GM12875 (cell line): ENCODE measurements at regions not wholly inside any gene's neighbourhood (a gene's known extent, or its start where the extent isn't known, plus 50 kb on each side); places are given as distances from the start of the nearest gene placed in this dataset.

Source experiments
- H3K4me3 ChIP-seq: one replicate; pipeline ENCODE4 v1.5.1; 2011; ENCODE audit warnings: low read depth, low read length, control low read depth
- TF ChIP-seq, protein P1 (sequence below): IDR thresholded peaks from 2 replicates; pipeline ENCODE4 v1.5.1; 2011; ENCODE audit warnings: low read depth, mild to moderate bottlenecking, control low read depth, inconsistent platforms, low read length, moderate library complexity, borderline replicate concordance; ENCODE audit not compliant: insufficient read depth

DNA sequence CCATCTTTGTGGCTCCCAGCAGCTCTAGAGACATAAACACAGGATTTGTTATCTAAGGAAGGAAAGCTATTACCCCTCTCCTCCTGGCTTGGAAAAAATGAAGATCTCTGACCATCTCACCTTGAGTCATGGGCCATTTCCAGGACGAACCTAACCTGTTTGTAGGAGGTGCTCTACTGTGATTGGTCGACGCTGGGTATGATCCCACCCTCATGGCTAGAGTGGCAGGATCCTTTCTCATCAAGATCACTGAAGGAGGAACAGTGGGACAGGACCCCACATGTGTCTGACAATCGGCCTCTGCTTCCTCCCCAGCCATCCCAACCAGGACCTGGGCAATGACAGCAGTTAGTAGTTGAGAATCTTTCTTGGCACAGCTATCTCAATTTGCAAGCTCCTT is 144.1 kb downstream of the EMX2 start:
- no peak overlapping the region for H3K4me3 ChIP-seq
- TF ChIP-seq, protein P1, sequence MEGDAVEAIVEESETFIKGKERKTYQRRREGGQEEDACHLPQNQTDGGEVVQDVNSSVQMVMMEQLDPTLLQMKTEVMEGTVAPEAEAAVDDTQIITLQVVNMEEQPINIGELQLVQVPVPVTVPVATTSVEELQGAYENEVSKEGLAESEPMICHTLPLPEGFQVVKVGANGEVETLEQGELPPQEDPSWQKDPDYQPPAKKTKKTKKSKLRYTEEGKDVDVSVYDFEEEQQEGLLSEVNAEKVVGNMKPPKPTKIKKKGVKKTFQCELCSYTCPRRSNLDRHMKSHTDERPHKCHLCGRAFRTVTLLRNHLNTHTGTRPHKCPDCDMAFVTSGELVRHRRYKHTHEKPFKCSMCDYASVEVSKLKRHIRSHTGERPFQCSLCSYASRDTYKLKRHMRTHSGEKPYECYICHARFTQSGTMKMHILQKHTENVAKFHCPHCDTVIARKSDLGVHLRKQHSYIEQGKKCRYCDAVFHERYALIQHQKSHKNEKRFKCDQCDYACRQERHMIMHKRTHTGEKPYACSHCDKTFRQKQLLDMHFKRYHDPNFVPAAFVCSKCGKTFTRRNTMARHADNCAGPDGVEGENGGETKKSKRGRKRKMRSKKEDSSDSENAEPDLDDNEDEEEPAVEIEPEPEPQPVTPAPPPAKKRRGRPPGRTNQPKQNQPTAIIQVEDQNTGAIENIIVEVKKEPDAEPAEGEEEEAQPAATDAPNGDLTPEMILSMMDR: no peak

DNA sequence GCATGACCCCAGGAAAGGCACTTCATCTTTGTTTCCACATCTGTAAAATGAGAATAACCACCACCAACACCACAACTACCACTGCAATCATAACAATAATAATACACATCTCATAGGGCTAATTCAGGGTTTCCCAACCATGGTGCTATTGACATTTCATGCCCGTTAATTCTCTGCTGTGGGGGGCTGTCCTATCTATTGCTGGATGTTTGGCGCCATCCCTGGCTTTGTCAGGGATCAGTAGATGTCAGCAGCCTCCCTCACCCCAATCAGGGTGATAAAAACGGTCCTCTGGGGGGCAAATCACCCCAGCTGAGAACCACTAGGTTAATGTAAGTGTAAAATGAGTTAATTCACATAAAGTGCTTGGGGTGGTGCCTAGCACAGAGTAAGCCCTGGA is 145.8 kb downstream of the EMX2 start:
- no peak overlapping the region for H3K4me3 ChIP-seq
- TF ChIP-seq, protein P1: no peak

DNA sequence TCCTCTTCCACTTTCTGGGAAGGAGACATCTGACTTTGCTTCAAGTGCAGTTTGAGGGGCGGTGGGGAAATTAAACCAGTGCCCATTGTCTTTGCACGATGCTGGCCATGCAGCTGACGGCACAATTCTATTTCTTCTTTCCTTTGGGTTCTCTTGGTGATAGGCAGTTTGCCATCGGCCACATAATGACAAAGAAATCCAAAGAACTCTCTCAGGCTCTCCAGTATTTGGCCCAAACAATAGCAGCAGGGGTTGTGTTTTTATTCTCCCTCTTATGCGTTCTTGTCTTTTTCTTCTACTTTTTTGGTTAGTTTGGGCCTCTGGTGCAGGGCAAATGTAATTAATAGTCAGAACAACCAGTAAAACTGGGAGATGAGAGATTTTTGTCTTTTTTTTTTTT is 147.0 kb downstream of the EMX2 start:
- no peak overlapping the region for H3K4me3 ChIP-seq
- TF ChIP-seq, protein P1: no peak

DNA sequence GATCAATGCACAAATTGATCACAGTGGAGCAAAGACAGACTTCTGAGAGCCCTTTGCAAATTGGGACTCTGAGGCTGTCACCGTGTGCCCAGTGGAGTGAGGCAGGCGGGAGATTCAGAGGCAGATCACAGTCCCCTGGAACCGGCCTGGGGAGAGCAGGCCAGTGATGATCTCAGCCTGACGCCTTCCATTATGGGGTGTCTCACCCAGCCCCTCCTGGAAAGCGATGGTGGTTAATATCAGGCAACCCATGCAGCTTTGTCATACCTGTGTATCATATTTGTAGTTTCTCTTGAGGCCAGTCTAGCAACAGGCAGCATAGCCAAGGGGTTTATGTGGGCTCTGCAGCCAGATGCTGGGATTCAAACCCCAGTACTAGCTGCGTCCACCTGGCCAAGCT is 147.8 kb downstream of the EMX2 start:
- TF ChIP-seq, protein P1: no peak
- no peak overlapping the region for H3K4me3 ChIP-seq

DNA sequence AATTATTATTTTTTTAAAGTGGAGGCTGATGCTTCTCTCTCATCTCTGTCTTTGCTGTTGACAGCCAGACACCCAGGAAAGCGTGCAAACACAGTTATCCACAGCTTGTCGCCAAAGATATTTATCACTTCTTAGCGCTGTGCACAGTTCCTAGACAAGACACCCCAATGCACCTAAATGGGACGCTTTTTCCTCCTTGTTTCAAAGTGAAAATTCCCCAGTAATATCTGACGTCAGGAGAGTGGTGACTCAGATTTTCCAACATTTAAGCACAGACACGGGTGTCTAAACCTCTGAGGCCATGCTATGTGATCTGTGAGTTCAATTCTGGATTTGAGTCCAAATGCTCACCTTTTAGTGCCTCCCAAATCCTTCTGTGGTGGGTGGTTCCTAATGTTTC is 151.6 kb downstream of the EMX2 start:
- H3K4me3 ChIP-seq: no peak overlapping the region
- TF ChIP-seq, protein P1: no peak

DNA sequence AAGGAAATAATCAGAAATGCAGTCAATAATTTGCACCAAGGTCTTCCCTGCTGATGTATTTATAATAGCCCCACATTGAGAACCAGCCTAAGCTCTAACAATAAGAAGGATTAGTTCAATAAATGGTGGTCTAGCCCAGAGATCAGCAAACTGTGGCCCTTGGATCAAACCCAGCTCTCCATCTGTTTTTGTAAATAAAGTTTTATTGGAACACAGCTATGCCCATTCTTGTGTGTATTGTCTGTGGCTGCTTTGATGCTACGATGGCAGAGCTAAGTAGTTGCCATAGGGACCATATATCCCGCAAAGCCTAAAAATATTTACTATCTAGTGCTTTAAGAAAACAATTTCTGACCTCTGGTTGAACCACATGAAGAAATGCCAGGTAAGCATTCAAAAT is 154.9 kb downstream of the EMX2 start:
- TF ChIP-seq, protein P1: no peak
- H3K4me3 ChIP-seq: no peak overlapping the region

DNA sequence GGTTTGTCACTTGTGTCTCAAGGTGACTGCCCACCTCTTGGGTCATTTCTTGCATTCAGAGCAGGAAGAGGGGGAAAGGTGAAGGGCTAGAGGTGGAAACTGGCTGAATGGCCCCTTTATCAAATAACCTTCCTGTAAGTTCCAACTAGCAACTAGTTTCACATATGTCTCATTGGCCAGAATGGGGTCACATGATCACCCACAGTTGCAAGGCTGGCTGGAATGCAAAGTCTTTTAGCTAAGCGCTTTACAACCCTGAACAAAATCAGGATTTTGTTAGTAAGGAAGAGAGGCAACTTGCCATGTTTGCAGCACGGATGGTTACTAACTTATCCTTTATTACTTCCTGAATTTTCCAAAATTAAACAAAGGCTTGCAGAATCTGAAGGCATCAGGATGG is 156.3 kb downstream of the EMX2 start:
- TF ChIP-seq, protein P1: no peak
- H3K4me3 ChIP-seq: no peak overlapping the region
